Neural cell (in vitro differentiated cells): ENCODE measurements at regions not wholly inside any gene's neighbourhood (a gene's known extent, or its start where the extent isn't known, plus 50 kb on each side); places are given as distances from the start of the nearest gene placed in this dataset.

ENCODE experiments used
- EP300 ChIP-seq: fragments of 450-650 bp; conservative IDR thresholded peaks from 2 replicates; pipeline ENCODE4 v1.6.1; 2014; ENCODE audit warnings: antibody characterized with exemption, mild to moderate bottlenecking, moderate library complexity; ENCODE audit not compliant: poor library complexity, severe bottlenecking
- TAF1 ChIP-seq: IDR thresholded peaks from 2 replicates; pipeline ENCODE4 v1.6.1; 2012; ENCODE audit warnings: low read depth
- TF ChIP-seq, protein P1 (sequence below): fragments of 450-650 bp; IDR thresholded peaks from 2 replicates; pipeline ENCODE4 v1.5.1; 2014; ENCODE audit warnings: antibody characterized with exemption, mild to moderate bottlenecking, moderate library complexity; ENCODE audit not compliant: poor library complexity, severe bottlenecking
- TF ChIP-seq, protein P2 (sequence below): IDR thresholded peaks from 2 replicates; pipeline ENCODE4 v1.6.1; 2012; ENCODE audit warnings: borderline replicate concordance

DNA sequence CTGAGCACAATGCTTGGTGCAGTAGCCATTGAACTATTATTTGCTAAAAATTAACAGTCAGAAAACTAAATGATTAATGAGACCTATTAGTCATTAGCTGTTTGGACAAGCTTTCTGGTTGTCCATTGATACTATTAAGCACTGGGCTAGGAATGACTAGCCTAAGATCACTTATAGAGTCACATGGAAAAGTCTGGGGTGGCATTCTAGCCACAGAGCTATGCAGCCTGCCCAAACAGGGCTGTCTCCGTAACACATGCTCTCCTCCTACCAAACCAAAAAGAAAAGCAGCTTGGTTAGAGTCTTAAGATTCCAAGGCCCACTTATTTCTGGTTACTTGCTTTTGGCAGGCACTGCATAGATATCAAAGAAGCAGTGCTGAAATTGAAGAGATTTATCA is 193.5 kb upstream of the NBEA start:
- TF ChIP-seq, protein P1, sequence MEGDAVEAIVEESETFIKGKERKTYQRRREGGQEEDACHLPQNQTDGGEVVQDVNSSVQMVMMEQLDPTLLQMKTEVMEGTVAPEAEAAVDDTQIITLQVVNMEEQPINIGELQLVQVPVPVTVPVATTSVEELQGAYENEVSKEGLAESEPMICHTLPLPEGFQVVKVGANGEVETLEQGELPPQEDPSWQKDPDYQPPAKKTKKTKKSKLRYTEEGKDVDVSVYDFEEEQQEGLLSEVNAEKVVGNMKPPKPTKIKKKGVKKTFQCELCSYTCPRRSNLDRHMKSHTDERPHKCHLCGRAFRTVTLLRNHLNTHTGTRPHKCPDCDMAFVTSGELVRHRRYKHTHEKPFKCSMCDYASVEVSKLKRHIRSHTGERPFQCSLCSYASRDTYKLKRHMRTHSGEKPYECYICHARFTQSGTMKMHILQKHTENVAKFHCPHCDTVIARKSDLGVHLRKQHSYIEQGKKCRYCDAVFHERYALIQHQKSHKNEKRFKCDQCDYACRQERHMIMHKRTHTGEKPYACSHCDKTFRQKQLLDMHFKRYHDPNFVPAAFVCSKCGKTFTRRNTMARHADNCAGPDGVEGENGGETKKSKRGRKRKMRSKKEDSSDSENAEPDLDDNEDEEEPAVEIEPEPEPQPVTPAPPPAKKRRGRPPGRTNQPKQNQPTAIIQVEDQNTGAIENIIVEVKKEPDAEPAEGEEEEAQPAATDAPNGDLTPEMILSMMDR: no peak
- TF ChIP-seq EP300 (no peak), TAF1 (no peak)
- TF ChIP-seq, protein P2, sequence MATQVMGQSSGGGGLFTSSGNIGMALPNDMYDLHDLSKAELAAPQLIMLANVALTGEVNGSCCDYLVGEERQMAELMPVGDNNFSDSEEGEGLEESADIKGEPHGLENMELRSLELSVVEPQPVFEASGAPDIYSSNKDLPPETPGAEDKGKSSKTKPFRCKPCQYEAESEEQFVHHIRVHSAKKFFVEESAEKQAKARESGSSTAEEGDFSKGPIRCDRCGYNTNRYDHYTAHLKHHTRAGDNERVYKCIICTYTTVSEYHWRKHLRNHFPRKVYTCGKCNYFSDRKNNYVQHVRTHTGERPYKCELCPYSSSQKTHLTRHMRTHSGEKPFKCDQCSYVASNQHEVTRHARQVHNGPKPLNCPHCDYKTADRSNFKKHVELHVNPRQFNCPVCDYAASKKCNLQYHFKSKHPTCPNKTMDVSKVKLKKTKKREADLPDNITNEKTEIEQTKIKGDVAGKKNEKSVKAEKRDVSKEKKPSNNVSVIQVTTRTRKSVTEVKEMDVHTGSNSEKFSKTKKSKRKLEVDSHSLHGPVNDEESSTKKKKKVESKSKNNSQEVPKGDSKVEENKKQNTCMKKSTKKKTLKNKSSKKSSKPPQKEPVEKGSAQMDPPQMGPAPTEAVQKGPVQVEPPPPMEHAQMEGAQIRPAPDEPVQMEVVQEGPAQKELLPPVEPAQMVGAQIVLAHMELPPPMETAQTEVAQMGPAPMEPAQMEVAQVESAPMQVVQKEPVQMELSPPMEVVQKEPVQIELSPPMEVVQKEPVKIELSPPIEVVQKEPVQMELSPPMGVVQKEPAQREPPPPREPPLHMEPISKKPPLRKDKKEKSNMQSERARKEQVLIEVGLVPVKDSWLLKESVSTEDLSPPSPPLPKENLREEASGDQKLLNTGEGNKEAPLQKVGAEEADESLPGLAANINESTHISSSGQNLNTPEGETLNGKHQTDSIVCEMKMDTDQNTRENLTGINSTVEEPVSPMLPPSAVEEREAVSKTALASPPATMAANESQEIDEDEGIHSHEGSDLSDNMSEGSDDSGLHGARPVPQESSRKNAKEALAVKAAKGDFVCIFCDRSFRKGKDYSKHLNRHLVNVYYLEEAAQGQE: no peak
